OCI-LY7 (cell line): ENCODE measurements at regions not wholly inside any gene's neighbourhood (a gene's known extent, or its start where the extent isn't known, plus 50 kb on each side); places are given as distances from the start of the nearest gene placed in this dataset.

ENCODE experiments used
- BruUV-seq: library from RNA; stranded (reverse); fragments of 400-500 nt; replicated peaks from 2 replicates; lab custom pipeline; 2021; lab: Mats Ljungman, UMichigan
- CTCF ChIA-PET: fragments of 300-600 bp; sonication (Branson Sonifier 250); formaldehyde crosslinking; loops from one replicate; lab custom pipeline; 2022; ENCODE audit warnings: antibody characterized with exemption; ENCODE audit not compliant: unreplicated experiment; lab: Charles Lee
- POLR2A ChIA-PET: fragments of 300-600 bp; sonication (Branson Sonifier 250); formaldehyde crosslinking; loops from one replicate; lab custom pipeline; 2022; ENCODE audit warnings: antibody characterized with exemption; lab: Charles Lee
- DNase-seq: peaks from one replicate; pipeline ENCODE4 v3.0.0-alpha.2; 2015; ENCODE audit warnings: low spot score
- H2AFZ ChIP-seq: fragments of 200-600 bp; sonication (generic), shearing (Covaris generic); 2 replicates; pipeline ENCODE4 v1.6.1; 2014; ENCODE audit warnings: mild to moderate bottlenecking, antibody characterized with exemption, low read length, moderate library complexity
- H3K27ac ChIP-seq: fragments of 200-600 bp; sonication (generic); 2 replicates; pipeline ENCODE4 v1.5.1; 2014; ENCODE audit warnings: mixed run types, low read depth, mild to moderate bottlenecking, moderate library complexity, low read length, inconsistent platforms; ENCODE audit not compliant: poor library complexity, severe bottlenecking
- H3K36me3 ChIP-seq: fragments of 200-600 bp; sonication (generic); 2 replicates; pipeline ENCODE4 v1.6.1; 2014; ENCODE audit warnings: mild to moderate bottlenecking, antibody characterized with exemption, low read length, moderate library complexity, mixed read lengths; ENCODE audit not compliant: insufficient read depth
- H3K4me1 ChIP-seq: fragments of 200-600 bp; sonication (generic); 2 replicates; pipeline ENCODE4 v1.5.1; 2014; ENCODE audit warnings: mild to moderate bottlenecking, low read length; ENCODE audit not compliant: insufficient read depth, poor library complexity, severe bottlenecking
- H3K4me2 ChIP-seq: fragments of 200-600 bp; sonication (generic); 2 replicates; pipeline ENCODE4 v1.6.1; 2014; ENCODE audit warnings: mild to moderate bottlenecking, low read length
- H3K4me3 ChIP-seq: fragments of 200-600 bp; sonication (generic); 2 replicates; pipeline ENCODE4 v1.5.1; 2014; ENCODE audit warnings: mild to moderate bottlenecking, low read depth, low read length; ENCODE audit not compliant: poor library complexity, severe bottlenecking
- H3K79me2 ChIP-seq: fragments of 200-600 bp; sonication (generic); 2 replicates; pipeline ENCODE4 v1.6.1; 2016; ENCODE audit warnings: low read depth, mild to moderate bottlenecking, low read length, moderate library complexity, mixed read lengths; ENCODE audit not compliant: insufficient read depth
- H3K9me2 ChIP-seq: fragments of 200-600 bp; sonication (generic); 2 replicates; pipeline ENCODE4 v1.6.1; 2016; ENCODE audit warnings: mild to moderate bottlenecking, low read length, mixed read lengths; ENCODE audit not compliant: insufficient read depth
- H3K9me3 ChIP-seq: fragments of 200-600 bp; sonication (generic); 2 replicates; pipeline ENCODE4 v1.6.1; 2014; ENCODE audit warnings: mild to moderate bottlenecking, mixed run types, low read length, mixed read lengths
- H4K20me1 ChIP-seq: fragments of 200-600 bp; sonication (generic); 2 replicates; pipeline ENCODE4 v1.6.1; 2014; ENCODE audit warnings: mild to moderate bottlenecking, antibody characterized with exemption, low read length, moderate library complexity, mixed read lengths; ENCODE audit not compliant: insufficient read depth
- EZH2phosphoT487 ChIP-seq: fragments of 200-600 bp; sonication (generic); IDR thresholded peaks from 2 replicates; pipeline ENCODE4 v1.6.1; 2018; ENCODE audit warnings: low read depth, borderline replicate concordance, mild to moderate bottlenecking, mixed run types, antibody characterized with exemption, low read length, moderate library complexity, mixed read lengths
- intact Hi-C: fragments of 100-400 bp; cut with micrococcal nuclease; formaldehyde crosslinking; loops from one replicate; pipeline ENCODE4 v1.10.0; 2022; ENCODE audit not compliant: unreplicated experiment
- TF ChIP-seq, protein P1 (sequence below): fragments of 200-600 bp; sonication (generic); conservative IDR thresholded peaks from 2 replicates; pipeline ENCODE4 v1.5.1; 2014; ENCODE audit warnings: mild to moderate bottlenecking, antibody characterized with exemption, low read length, moderate library complexity, mixed read lengths

DNA sequence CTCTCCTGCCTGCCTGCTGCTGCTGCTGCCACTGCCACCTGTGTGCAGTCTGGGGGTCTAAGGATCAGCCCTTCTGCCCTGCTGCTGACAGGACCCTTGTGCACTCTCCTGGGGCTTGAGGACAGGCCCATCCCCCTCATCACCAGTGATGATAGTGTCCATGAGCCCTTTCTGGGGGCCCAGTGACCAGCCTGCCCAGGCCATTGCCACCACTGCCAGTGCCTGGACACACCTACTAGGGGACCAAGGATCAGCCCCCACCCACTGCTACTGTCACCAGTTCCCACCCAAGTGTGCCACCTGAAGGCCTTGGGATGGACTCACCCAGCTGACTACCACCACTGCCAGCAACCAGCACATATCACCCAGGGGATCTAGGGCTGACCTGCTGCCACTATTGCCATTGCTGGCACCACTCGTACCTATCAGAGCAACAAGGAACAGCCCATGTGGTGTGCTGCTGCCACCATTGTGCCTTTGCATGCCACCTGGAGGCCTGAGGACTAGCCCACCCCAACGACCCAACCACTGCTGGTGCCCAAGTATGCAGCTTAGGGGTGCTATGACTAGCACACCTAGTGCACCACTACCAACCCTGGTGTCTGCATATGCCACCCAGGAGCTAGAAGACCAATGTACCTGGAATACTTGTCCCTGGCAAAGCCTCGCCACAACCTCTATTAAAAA, 994.3 kb downstream of the PCDH17 start:
- no peaks in the 10 kb centered on the region for H4K20me1 ChIP-seq
- DNase-seq = no peak
- H3K9me3 ChIP-seq = no peaks in the 10 kb centered on the region
- H2AFZ ChIP-seq = no peak overlapping the region
- intact Hi-C loops = no loop called here
- H3K4me2 ChIP-seq = no peak overlapping the region
- TF ChIP-seq, protein P1, sequence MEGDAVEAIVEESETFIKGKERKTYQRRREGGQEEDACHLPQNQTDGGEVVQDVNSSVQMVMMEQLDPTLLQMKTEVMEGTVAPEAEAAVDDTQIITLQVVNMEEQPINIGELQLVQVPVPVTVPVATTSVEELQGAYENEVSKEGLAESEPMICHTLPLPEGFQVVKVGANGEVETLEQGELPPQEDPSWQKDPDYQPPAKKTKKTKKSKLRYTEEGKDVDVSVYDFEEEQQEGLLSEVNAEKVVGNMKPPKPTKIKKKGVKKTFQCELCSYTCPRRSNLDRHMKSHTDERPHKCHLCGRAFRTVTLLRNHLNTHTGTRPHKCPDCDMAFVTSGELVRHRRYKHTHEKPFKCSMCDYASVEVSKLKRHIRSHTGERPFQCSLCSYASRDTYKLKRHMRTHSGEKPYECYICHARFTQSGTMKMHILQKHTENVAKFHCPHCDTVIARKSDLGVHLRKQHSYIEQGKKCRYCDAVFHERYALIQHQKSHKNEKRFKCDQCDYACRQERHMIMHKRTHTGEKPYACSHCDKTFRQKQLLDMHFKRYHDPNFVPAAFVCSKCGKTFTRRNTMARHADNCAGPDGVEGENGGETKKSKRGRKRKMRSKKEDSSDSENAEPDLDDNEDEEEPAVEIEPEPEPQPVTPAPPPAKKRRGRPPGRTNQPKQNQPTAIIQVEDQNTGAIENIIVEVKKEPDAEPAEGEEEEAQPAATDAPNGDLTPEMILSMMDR = no peak
- TF ChIP-seq EZH2phosphoT487 = no peak
- no TSS peak for BruUV-seq
- H3K27ac ChIP-seq = no peak overlapping the region
- H3K4me1 ChIP-seq = no peaks in the 10 kb centered on the region
- no peaks in the 10 kb centered on the region for H3K9me2 ChIP-seq
- ChIA-PET CTCF (no interaction called here), POLR2A (interaction anchor here (0.9 kb wide), 1 partner anchor 8 kb away, joined by 3 read pairs; no protein-coding TSS in a partner anchor)
- no peaks in the 10 kb centered on the region for H3K36me3 ChIP-seq
- no peak overlapping the region for H3K4me3 ChIP-seq
- H3K79me2 ChIP-seq = no peaks in the 10 kb centered on the region

DNA sequence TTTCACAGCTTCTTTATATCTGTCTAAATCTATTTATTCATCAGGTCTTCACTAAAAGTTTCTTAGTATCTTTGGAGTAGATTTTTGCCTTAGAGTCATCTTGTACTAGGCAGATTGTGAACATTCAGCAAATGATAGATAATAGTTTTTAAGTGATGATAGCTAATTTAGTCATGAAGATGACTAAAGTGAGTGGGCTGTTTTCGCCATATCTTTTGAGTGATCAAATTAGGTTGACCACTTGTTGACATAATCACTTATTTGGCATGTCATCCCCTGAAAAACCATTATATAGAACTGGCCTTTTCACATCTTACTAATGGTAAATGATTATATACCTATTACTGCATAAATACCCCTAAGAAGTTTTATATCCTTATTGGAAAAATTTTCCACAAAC, 999.2 kb downstream of the PCDH17 start:
- CTCF ChIA-PET = no interaction called here

DNA sequence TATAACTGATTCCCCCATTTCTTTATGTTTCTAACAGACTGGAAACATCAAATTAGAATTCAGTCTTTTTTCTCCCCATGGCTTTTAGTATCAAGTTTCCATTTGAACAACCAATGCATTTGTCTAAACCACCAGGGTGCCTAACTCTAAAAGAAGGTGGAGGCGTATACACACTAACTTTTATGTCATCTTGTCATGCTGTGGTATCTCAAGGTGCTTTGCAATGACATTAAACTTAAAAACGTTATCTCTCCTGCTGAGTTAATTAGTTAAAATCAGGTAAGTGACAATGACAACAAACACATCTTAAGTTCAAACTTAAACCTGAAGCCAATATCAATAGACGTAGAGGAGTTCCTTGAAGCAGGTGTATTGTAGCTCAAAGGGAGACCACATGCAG, 1001.7 kb downstream of the PCDH17 start:
- Histone ChIP-seq H2AFZ (no peak overlapping the region), H3K4me3 (no peak overlapping the region), H4K20me1 (no peaks in the 10 kb centered on the region), H3K79me2 (no peaks in the 10 kb centered on the region), H3K4me1 (no peaks in the 10 kb centered on the region), H3K4me2 (no peak overlapping the region), H3K36me3 (no peaks in the 10 kb centered on the region), H3K27ac (no peak overlapping the region), H3K9me2 (no peaks in the 10 kb centered on the region), H3K9me3 (no peaks in the 10 kb centered on the region)
- no TSS peak for BruUV-seq
- TF ChIP-seq EZH2phosphoT487 = no peak
- TF ChIP-seq, protein P1 = no peak
- no peak for DNase-seq
- CTCF ChIA-PET = no interaction called here
- POLR2A ChIA-PET = interaction anchor here (0.8 kb wide), 1 partner anchor 8 kb away, joined by 3 read pairs; no protein-coding TSS in a partner anchor
- intact Hi-C loops = no loop called here

More for the DNA sequence above, 999.2 kb downstream of the PCDH17 start:
- H3K27ac ChIP-seq = no peak overlapping the region
- intact Hi-C loops = no loop called here
- no peak overlapping the region for H3K4me2 ChIP-seq
- no peak for DNase-seq
- no peaks in the 10 kb centered on the region for H3K36me3 ChIP-seq
- no peak overlapping the region for H2AFZ ChIP-seq
- H4K20me1 ChIP-seq = no peaks in the 10 kb centered on the region
- no peak overlapping the region for H3K4me3 ChIP-seq
- POLR2A ChIA-PET = no interaction called here
- no TSS peak for BruUV-seq
- no peaks in the 10 kb centered on the region for H3K9me2 ChIP-seq
- TF ChIP-seq EZH2phosphoT487 = no peak
- TF ChIP-seq, protein P1 = no peak
- H3K4me1 ChIP-seq = no peaks in the 10 kb centered on the region
- no peaks in the 10 kb centered on the region for H3K9me3 ChIP-seq
- H3K79me2 ChIP-seq = no peaks in the 10 kb centered on the region
